Stimulated activated CD8-positive, alpha-beta memory T cell treated with anti-CD3 and anti-CD28 coated beads, Interleukin-2, amount 100 ng/mL, for 48 hours (primary cell): ENCODE measurements at regions not wholly inside any gene's neighbourhood (a gene's known extent, or its start where the extent isn't known, plus 50 kb on each side); places are given as distances from the start of the nearest gene placed in this dataset.

ENCODE experiments used
- DNase-seq, 2 donors: peaks; one replicate each; pipeline ENCODE4 v3.0.0-alpha.2; 2020; ENCODE audit warnings: low read depth in 2 of 2

DNA sequence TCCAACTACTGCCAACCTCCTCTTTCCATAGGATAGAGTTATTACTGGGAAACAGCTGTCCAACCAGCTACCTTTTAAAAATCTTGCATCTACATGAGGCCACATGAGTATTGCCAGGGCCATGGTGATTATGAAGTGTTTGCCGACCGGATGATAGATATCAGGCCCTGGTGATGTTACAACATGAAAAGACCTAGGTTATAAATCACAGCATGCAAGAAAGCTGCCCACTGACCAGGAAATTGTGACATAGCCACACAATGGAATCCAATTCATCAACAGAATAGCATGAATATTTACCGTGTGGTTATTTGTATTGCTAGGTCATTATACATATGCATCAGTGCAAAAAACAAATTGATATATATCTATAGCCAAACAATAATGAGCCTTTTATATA, 517.0 kb downstream of the INHBA start:
- no peak for DNase-seq

DNA sequence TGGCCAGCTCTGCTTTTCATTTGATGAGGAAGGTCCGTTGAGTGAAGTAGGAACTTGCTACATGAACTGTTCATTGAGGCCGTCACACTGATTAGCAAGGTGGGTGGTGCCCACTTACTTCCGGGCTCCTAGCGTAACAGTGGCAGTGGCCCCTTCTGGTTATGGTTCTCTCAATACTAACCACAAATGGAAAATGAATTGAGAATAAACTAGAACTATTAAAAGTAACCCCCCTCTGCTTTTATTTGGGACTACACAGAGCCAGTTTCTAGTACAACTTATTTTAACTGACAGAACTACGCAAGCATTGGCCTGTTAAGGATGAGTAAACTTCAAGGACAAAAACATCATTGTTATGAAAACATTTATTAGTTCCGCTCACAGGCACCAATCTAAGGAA, 519.1 kb downstream of the INHBA start:
- no peak for DNase-seq

DNA sequence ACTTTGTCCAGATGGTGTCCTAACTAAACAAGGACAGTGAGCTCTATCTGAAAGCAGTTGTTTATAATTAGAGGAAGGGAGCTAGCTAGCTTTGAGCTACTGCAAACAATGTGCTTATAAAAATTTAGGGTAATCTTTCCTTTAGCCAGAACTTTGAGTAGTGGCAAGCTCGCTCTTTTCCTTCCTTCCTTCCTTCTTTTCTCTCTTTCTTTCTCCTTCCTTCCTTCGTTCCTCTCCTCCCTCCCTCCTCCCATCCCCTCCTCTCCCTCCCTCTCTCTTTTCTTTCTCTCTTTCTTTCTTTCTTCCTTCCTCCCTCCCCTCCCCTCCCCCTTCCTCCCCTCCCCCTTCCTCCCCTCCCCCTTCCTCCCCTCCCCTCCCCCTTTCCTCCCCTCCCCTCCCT, 520.1 kb downstream of the INHBA start:
- no peak for DNase-seq

DNA sequence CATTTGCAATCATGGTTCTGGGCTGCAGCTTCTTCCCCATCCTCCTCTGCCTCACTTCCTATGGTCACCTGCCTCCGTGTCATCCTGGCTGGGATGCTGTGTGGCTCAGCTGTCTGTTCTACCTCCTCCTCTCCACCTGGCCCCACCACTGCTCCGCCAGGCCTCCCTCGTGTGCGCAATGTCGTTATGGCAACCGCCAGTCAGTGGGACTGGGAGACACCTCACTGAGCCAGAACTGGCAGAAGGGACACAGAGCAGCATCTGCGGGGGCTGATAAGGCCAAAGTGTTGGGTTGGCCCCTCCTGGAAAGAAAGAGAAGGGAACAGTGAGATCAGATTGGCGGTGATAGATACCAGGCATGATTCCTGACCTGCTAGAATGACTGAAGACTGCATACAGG, 527.5 kb downstream of the INHBA start:
- no peak for DNase-seq

DNA sequence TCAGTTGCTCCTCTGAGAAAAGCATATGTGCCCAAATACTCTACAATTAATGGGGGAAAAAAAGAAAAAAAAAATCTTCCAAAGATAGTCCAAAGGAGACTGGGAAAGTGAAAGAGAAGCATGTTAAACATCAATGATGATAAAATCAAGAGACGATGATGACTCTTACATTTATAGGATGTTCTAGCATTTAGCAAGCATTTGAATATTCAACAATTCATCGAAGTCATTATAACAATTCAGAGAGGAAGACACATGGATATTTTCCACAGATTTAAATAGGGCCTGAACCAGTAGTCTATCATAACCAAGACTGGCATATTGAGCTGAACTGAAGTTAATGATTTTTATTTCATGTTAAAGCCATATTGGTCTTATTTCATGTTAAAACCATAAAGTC, 528.4 kb downstream of the INHBA start:
- no peak for DNase-seq

DNA sequence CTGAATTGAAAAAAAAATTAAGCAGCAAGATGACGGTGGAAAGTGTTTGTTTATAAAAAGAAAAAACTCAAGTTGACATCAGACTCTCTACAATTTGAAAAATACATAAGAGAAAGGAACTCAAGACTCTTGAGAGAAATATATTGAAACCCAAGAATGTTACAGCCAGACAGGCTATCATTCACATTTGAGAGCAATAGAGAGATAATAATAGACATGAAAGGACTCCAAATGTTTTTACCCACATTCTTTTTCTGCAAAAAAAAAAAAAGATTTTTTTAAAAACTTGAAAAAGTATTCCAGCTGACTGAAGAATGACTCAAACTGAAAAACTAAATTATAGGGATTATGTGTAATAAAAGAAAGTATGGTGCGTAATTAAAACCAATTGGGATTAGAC, 532.4 kb downstream of the INHBA start:
- no peak for DNase-seq

DNA sequence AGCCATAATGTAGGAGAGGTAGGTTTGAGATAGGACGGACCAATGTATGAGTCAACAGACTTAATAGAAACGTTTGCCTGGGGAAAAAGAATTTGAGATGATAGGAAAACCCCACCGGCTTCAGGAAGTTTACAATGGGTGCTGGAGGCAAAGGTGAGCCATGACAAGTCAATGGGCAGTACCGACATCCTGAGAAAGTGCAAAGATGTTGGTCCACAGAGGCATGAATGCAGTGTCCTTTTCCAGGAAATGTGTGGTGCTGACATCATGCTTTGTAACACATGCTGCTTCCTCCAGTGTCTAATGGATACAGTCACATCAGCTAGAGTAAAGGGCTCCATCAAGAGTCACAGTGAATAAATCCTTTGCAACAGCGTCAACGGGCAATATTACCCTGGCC, 533.6 kb downstream of the INHBA start:
- no peak for DNase-seq

DNA sequence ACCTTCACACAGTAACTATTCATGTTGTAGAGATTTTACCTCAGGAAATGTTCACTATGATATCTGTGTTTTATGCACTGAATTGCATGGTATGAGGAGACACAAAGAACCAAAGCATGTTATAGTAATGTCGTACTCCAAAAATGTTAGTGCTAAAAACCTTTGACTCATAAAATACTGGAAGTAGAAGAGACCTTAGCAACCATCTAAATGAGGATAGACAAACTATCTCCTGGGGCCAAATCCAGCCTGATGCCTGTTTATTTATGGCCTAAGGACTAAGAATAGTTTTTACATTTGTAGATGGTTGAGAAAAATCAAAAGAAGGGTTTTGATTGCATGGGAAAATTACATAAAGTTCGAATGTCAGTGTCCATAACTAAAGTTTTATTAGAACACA, 535.1 kb downstream of the INHBA start:
- no peak for DNase-seq

DNA sequence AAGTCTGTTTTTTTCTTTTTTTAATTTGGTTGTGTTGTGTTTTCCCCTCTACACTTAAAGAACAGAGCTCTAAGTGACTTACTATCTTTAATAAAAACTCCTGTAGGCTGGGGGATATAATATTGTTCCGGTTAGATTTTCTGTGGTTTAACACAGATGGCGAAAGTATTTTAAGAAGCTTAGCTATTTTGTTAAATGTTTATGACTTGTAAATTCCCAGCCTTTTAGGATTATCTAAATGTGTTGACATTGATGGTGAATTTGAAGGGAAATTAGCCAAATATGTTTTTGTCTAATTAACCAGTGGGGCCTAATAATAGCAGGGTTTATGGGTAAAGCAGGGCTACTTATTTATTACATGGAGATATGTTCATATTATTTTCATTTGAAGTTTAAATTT, 538.5 kb downstream of the INHBA start:
- DNase-seq, result no peak

DNA sequence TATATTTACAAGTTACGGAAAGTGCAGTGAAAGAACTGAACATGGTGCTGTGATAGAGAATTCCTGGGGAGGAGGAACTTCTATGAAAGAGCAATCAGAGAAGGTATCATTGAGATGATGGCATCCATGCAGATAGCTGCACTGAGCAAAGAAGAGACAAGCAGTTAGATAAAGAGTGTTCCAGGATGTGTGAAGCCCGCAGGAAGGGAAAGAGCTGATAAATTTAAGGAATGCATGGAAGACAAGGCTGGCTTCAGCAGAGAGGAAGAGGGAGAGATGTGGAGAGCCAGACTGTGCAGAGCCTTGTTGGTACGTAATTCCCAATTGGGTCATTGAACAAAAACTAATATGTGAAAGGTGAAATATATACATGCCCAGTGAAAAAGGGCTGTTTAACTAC, 538.9 kb downstream of the INHBA start:
- DNase-seq, result no peak

DNA sequence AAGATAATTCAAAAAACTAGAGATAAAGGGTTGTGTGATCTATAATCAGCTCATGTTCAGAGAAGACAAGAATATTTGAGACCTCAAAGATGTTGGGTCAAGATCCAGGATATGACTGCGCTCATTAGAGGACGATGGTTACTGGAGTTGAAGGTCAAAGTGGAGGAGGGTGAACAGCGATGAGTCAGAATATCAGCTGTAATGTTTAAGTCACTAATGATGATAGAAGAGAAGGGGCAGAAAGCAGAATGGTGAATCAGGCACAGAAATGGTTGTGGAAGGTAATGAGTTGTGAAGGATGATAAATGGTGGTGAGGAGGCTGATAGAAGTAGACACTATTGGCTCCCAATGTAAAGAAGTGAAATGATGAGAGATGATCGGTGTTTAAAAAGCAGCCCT, 540.3 kb downstream of the INHBA start:
- no peak for DNase-seq

DNA sequence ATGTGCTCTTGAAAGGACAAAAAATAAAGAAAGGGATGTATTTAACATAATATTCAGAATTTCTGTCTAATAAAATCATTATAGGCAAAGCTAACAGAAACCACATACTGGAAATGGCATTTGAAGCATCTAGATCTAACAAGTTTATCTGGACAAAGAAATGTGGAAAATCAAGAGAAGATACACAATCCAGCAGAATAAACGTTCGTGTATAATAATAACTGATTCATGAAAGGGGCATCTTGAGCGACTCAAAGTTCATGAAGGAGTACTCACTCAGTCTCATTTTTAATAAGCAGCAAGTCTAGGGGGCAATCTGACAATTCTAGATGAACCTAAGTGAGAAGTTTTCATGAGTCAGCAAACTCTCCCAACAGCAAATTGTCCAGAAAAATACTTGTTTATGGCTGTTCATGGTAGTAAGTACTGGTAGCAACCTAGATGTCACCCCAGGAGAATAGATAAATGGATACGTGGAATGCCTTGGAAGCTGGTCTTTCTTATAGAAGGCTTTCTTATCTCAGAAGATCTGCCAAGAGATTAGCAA, 541.8 kb downstream of the INHBA start:
- DNase-seq, result no peak

DNA sequence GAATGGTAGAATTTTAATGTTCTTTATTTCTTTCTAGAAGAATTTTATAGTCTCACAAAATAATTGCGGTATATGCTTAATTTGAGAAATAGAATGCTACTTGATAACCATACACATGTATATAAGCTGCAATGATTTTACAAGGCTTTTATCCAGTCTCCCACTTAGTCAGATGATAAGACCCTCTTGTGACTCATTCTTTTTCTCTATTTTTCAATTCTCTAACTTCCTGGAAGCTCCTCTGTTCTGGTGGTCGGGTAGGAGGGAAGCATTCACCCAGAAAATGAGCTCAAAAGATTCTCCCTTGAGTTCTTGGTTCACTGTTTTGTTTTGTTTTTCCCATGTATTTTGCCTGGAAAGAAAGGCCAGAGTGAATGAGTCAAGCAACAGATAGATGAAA, 546.6 kb downstream of the INHBA start:
- DNase-seq, result no peak

DNA sequence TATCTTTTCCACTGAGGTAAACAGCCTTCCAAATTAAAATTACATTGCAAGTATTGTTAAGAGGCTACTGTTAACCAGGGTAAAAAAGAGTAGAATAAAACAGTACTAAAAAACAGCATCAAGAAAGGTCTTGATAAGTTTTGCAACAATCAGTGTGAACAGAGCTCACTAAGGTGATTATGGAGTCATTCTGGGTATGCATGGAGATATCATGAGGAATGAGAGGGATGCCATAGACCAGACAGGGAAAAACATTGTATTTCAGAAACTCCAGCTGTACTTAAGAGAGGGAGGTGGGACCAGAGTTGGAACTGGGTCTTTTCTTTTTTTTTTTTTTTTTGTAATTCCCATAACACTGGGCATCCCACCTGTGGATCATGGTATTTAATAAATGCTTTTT, 549.6 kb downstream of the INHBA start:
- DNase-seq, result no peak

DNA sequence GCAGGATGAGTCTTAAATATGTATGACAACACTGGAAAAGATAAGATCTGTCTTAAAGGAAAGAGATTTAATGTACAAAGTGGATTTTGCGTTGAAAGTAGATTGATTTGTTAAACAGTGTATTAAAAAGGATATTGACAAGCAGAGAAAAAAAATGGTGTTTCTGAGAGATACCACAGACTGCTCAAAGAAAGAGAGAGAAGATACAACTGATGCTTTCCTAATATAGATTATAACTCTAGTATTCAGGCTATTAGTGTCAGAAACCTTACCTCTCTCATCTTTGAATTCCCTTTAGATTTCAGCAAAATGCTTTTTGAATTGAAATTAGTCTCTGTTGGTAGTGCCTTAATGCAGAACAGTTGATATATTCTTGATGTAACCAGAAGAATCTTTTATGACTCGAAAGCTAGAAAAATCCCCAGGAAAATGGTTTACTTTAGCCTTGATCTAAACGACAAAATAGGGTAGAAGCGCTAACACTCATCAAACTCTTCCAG, 550.7 kb downstream of the INHBA start:
- DNase-seq, result no peak

DNA sequence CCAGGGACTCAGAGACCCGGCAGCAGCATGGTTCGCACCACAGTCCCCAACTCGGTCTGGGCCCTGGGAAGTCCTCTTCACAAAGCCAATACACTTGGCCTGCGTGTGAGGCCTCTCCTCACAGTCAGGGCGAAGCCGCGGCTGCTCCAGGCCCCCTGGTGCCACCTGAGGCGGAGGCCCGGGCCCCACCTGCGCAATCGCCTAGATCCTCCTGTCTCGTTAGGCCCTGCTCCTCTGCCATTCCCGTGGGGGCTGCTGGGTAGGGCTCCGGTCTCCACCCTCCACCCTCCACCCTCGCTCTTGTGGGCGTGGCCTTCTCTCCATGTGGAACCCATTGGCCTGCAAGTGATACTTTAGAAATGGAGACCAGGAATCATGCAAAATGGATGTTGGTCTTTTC, 553.3 kb downstream of the INHBA start:
- no peak for DNase-seq

DNA sequence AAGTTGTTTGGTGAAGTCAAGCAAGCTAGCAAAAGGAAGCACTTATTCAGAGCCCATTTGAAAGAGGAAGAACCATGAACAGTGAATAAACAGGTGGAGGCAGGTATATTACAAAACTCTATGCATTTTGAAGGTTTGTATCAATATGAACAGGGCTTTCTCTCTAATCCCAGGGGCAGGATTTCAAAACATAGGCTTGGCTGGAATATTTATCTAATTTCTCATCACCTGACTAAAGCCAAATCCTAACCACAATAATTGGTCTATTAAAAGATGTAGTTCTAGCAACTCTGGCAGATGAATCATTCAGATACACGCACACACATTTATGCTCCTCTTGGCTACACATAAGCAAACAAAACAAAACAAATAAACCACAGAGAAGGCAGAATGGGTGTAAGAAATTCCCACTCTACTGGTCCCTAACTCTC, 554.4 kb downstream of the INHBA start:
- DNase-seq, result no peak

DNA sequence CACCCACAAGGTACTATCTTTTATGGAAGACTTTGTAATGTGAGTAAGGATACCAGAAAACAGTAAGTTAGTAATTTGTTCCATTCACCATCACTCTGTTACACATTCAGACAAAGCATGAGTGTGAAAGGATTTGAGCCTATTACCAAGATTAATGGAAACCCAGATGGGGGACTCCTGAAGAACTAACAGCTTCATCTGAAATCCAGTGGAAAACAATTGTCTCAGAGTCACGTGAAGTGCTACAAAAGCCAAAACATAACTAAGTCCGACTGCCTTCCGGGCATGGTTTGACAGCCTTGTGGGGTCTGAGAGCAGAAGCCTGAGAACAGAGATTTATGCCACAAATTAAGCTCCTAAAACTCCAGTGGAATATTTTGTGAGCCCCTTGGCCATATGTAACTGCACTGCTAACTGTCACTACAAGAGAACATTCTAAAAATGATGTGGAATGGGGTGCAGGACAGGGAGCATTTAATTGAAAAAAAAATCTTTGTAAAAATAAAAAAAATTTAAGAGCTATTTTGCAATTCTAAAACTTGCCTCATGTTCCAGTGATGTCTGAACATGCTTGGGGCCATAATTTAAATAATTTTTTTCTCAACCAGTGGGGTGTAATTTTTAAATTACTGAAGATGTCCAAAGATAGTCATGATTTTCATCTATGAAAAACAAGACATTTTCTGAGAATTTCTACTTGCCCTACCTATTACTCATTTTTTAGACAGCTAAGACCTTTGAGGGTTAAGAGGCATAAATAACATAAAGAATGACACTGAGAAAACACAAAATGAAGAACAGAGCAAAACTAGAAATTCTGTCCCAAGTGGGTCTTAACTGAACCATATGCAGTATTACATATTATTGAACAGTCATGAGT, 555.0 kb downstream of the INHBA start:
- DNase-seq, result no peak

DNA sequence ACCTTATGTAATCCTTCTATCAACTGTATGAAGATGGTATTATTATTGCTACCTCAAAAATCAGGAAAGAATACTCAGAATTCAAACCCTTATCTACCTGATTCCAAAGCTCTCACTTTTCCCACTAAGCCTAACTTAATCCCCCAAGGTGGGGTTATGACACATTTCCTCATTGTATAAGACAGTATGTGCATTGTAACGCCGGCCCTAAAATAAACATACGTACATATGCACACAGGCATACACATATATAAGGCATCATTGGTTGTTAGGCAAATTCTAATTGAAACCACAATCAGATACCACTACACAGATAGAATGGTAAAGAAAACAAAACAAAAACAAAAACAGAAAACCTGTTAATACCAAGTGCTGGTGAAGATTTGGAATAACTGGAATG, 556.5 kb downstream of the INHBA start:
- DNase-seq, result no peak

DNA sequence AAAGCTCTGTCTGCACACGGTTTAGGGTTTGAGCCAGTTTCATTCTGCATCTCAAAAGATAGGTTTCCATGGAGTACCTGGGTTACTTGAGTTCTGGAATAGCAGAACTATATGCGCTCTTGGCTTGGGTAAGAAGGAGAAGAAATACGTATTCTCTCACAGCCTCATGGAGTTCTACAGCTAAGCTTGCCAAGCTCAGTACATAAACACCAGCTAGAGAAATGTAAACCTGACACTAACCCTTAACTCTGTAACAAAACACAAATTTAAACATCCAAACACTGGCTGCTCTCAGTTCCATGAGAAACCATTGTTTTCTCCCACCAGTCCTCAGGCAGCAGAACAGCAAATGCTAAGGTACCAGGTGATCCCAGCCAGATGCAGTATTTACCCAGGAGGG, 557.2 kb downstream of the INHBA start:
- no peak for DNase-seq

DNA sequence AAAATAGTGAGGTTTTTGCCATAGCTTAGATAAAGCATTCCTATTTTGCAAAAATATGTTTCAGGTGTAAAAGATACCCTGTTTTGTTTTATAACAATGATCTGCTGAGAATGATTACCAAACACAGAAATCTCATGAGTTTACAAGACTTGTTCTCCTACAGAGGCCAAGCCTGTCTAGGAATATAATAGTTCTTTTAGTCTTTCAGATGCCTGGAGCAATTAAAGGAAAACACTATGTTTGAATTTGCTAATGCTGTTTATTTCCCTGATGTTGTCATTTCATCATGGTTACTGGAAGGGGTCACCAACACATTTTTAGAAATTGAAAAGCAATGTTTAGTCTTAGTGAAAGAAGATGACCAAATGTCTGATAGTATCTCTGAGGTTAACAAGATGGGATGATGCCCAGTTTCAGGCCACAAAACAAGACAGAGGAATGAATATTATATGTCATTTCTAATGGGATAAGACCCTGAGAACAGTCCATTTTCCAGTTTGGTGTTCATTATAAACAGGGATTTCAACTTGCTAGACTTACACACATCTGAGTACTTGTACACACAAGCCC, 559.9 kb downstream of the INHBA start:
- DNase-seq, result no peak

DNA sequence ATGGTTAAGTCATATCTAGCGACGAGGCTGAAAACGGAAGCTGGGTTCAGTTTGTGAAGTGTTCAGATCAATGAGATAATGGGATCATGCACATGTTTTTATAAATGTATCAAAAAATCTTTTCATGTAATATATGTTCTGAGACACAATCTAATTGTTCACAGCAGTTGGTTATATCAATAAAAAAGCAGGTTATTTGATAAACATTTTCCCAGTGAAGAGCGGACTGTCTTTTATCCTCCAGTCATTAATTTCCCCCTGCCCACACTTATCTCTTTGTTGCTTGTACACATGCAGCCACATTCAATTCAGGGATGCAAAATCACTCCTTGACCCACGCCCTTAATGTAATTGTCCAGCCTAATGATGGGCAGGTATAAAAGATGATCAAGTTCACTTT, 563.1 kb downstream of the INHBA start:
- DNase-seq, result no peak

DNA sequence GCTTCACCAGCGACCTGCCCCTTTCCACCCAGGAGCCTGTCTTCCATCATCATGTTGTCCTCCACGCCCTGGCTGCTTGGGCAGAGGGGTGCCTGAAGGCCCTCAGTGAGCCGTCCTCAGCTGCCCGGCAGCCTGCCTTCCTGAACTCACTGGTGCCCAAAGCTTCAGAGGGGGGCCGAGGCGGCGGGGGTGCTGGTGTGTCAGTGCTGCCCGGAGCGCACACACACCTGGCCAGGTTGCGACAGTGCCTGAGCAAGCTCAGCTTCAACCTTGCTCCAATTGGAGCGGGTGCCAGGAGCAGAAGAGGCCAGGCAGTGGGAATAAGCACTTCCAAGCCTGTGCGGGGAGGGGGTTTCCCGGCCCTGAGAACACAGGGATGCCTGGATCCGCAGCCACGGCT, 566.3 kb downstream of the INHBA start:
- no peak for DNase-seq
